GM21786 (cell line): ENCODE measurements at regions not wholly inside any gene's neighbourhood (a gene's known extent, or its start where the extent isn't known, plus 50 kb on each side); places are given as distances from the start of the nearest gene placed in this dataset.

Experiments used
- ATAC-seq: cut with Tn5 transposase; IDR thresholded peaks from one replicate; pipeline ENCODE4 v1.9.1; 2021; ENCODE audit not compliant: unreplicated experiment

GRCh38 chr9:12464400-12464799 is 228.8 kb upstream of the TYRP1 start:
- no peak for ATAC-seq

GRCh38 chr9:12464910-12465512 is 228.2 kb upstream of the TYRP1 start:
- ATAC-seq, result no peak

GRCh38 chr9:12469084-12469483 is 224.1 kb upstream of the TYRP1 start:
- no peak for ATAC-seq

GRCh38 chr9:12494411-12494810 is 198.8 kb upstream of the TYRP1 start:
- ATAC-seq, result no peak

GRCh38 chr9:12497790-12498189 is 195.4 kb upstream of the TYRP1 start:
- no peak for ATAC-seq

GRCh38 chr9:12502520-12502919 is 190.7 kb upstream of the TYRP1 start:
- no peak for ATAC-seq

- no peak for ATAC-seq
These were observed 189.5 kb upstream of the TYRP1 start for GRCh38 chr9:12503606-12504122.

- no peak for ATAC-seq
These were observed 182.6 kb upstream of the TYRP1 start for GRCh38 chr9:12510551-12510950.

- ATAC-seq, result no peak
These were observed 181.5 kb upstream of the TYRP1 start for GRCh38 chr9:12511726-12512125.

- ATAC-seq, result no peak
These were observed 177.2 kb upstream of the TYRP1 start for GRCh38 chr9:12516031-12516430.

GRCh38 chr9:12516573-12516972 is 176.6 kb upstream of the TYRP1 start:
- ATAC-seq, result no peak

- ATAC-seq, result no peak
These were observed 154.2 kb upstream of the TYRP1 start for GRCh38 chr9:12538842-12539579.

- no peak for ATAC-seq
These were observed 153.6 kb upstream of the TYRP1 start for GRCh38 chr9:12539580-12539975.

- no peak for ATAC-seq
These were observed 148.5 kb upstream of the TYRP1 start for GRCh38 chr9:12544700-12545099.

GRCh38 chr9:12554636-12555035 is 138.5 kb upstream of the TYRP1 start:
- ATAC-seq, result no peak

GRCh38 chr9:12566404-12567090 is 126.6 kb upstream of the TYRP1 start:
- ATAC-seq, result no peak

GRCh38 chr9:12584656-12585522 is 108.3 kb upstream of the TYRP1 start:
- no peak for ATAC-seq

GRCh38 chr9:12595400-12595799 is 97.8 kb upstream of the TYRP1 start:
- ATAC-seq, result no peak

GRCh38 chr9:12604164-12604821 is 88.9 kb upstream of the TYRP1 start:
- ATAC-seq, result no peak

- no peak for ATAC-seq
These were observed 80.9 kb upstream of the TYRP1 start for GRCh38 chr9:12612211-12612770.
